HUES64 (cell line): ENCODE measurements at regions not wholly inside any gene's neighbourhood (a gene's known extent, or its start where the extent isn't known, plus 50 kb on each side); places are given as distances from the start of the nearest gene placed in this dataset.
"Not testable (repeated sequence)": the region's sequence is repeated elsewhere in the genome, so short reads cannot be mapped to it uniquely, and the experiment has no call there.

Experiments used
- H3K27ac ChIP-seq: 2 replicates; pipeline ENCODE4 v1.7.0; 2013; ENCODE audit warnings: low read depth, low read length, inconsistent platforms
- H3K27me3 ChIP-seq: 2 replicates; pipeline ENCODE4 v1.6.1; 2013; ENCODE audit warnings: mild to moderate bottlenecking, low read length; ENCODE audit not compliant: insufficient read depth
- H3K36me3 ChIP-seq: 2 replicates; pipeline ENCODE4 v1.6.1; 2013; ENCODE audit warnings: mild to moderate bottlenecking, low read length; ENCODE audit not compliant: insufficient read depth
- H3K4me1 ChIP-seq: 2 replicates; pipeline ENCODE4 v1.6.1; 2013; ENCODE audit warnings: mild to moderate bottlenecking, low read length, moderate library complexity; ENCODE audit not compliant: insufficient read depth
- H3K4me3 ChIP-seq: 2 replicates; pipeline ENCODE4 v1.5.1; 2013; ENCODE audit warnings: mild to moderate bottlenecking, low read length, moderate library complexity
- H3K9ac ChIP-seq: 2 replicates; pipeline ENCODE4 v1.6.1; 2013; ENCODE audit warnings: mild to moderate bottlenecking, low read depth, low read length
- H3K9me3 ChIP-seq: 2 replicates; pipeline ENCODE4 v1.6.1; 2013; ENCODE audit warnings: low read depth, low read length; ENCODE audit not compliant: insufficient read depth
- WGBS: fragments of 150-250, 120-280 bp; methylation state at CpG from one replicate; pipeline ENCODE4 v1.1.7; 2013; ENCODE audit warnings: missing lambda C conversion rate; 5-methylcytosine and 5-hydroxymethylcytosine counted together

GRCh38 chr2:145751155-145751554 lies 1231.2 kb upstream of the ZEB2 start:
- H3K27ac ChIP-seq = peak overlapping the region; percentile 16; the same call in 1 of the 2 replicates
- H3K4me1 ChIP-seq = peaks cover 16% of the 10 kb centered on the region
- no peaks in the 10 kb centered on the region for H3K9me3 ChIP-seq
- no peak overlapping the region for H3K9ac ChIP-seq
- no peak overlapping the region for H3K4me3 ChIP-seq
- no peaks in the 10 kb centered on the region for H3K36me3 ChIP-seq
- 100% methylated on average over 1 of the region's 1 CpG for whole genome bisulfite sequencing
- H3K27me3 ChIP-seq = no peaks in the 10 kb centered on the region

GRCh38 chr2:145750612-145751011 lies 1230.7 kb upstream of the ZEB2 start:
- Histone ChIP-seq H3K36me3 (no peaks in the 10 kb centered on the region), H3K27me3 (no peaks in the 10 kb centered on the region), H3K9me3 (no peaks in the 10 kb centered on the region), H3K9ac (no peak overlapping the region), H3K4me3 (no peak overlapping the region), H3K27ac (no peak overlapping the region), H3K4me1 (peaks cover 16% of the 10 kb centered on the region)
- WGBS = 93% methylated on average over 4 of the region's 4 CpGs

GRCh38 chr2:145750144-145750543 lies 1230.2 kb upstream of the ZEB2 start:
- peaks cover 16% of the 10 kb centered on the region for H3K4me1 ChIP-seq
- no peak overlapping the region for H3K27ac ChIP-seq
- H3K9ac ChIP-seq = no peak overlapping the region
- H3K27me3 ChIP-seq = no peaks in the 10 kb centered on the region
- 95% methylated on average over 2 of the region's 2 CpGs for WGBS
- no peaks in the 10 kb centered on the region for H3K9me3 ChIP-seq
- H3K4me3 ChIP-seq = no peak overlapping the region
- H3K36me3 ChIP-seq = no peaks in the 10 kb centered on the region

GRCh38 chr2:145749556-145749955 lies 1229.6 kb upstream of the ZEB2 start:
- no peaks in the 10 kb centered on the region for H3K9me3 ChIP-seq
- no peak overlapping the region for H3K4me3 ChIP-seq
- H3K9ac ChIP-seq = no peak overlapping the region
- no peaks in the 10 kb centered on the region for H3K27me3 ChIP-seq
- 93% methylated on average over 1 of the region's 1 CpG for WGBS
- H3K36me3 ChIP-seq = no peaks in the 10 kb centered on the region
- H3K4me1 ChIP-seq = peaks cover 16% of the 10 kb centered on the region
- H3K27ac ChIP-seq = no peak overlapping the region

- peaks cover 16% of the 10 kb centered on the region for H3K4me1 ChIP-seq
- 93% methylated on average over 2 of the region's 2 CpGs for WGBS
Measured at GRCh38 chr2:145748927-145749326, 1229.0 kb upstream of the ZEB2 start.

GRCh38 chr2:145747715-145748114 lies 1227.8 kb upstream of the ZEB2 start:
- Histone ChIP-seq H3K36me3 (no peaks in the 10 kb centered on the region), H3K9ac (no peak overlapping the region), H3K27me3 (no peaks in the 10 kb centered on the region), H3K4me1 (peaks cover 16% of the 10 kb centered on the region), H3K4me3 (no peak overlapping the region), H3K27ac (no peak overlapping the region), H3K9me3 (no peaks in the 10 kb centered on the region)
- WGBS = 97% methylated on average over 5 of the region's 5 CpGs

More at GRCh38 chr2:145748927-145749326, 1229.0 kb upstream of the ZEB2 start:
- H3K27ac ChIP-seq = no peak overlapping the region
- H3K9me3 ChIP-seq = no peaks in the 10 kb centered on the region
- H3K27me3 ChIP-seq = no peaks in the 10 kb centered on the region
- no peak overlapping the region for H3K9ac ChIP-seq
- H3K36me3 ChIP-seq = no peaks in the 10 kb centered on the region
- no peak overlapping the region for H3K4me3 ChIP-seq

- H3K4me1 ChIP-seq, H3K9ac ChIP-seq, H3K27ac ChIP-seq, H3K9me3 ChIP-seq, H3K4me3 ChIP-seq, H3K27me3 ChIP-seq, H3K36me3 ChIP-seq: not testable (repeated sequence)
- WGBS = 98% methylated on average over 4 of the region's 4 CpGs
Measured at GRCh38 chr2:145745387-145745721, 1225.4 kb upstream of the ZEB2 start.

- Histone ChIP-seq H3K9me3 (no peaks in the 10 kb centered on the region), H3K27me3 (no peaks in the 10 kb centered on the region), H3K4me1 (no peaks in the 10 kb centered on the region), H3K4me3 (no peak overlapping the region), H3K36me3 (no peaks in the 10 kb centered on the region), H3K9ac (no peak overlapping the region), H3K27ac (no peak overlapping the region)
- WGBS = 94% methylated on average over 4 of the region's 4 CpGs
Measured at GRCh38 chr2:145744541-145745386, 1224.8 kb upstream of the ZEB2 start.

- Histone ChIP-seq H3K4me3 (no peak overlapping the region), H3K27me3 (no peaks in the 10 kb centered on the region), H3K4me1 (no peaks in the 10 kb centered on the region), H3K36me3 (no peaks in the 10 kb centered on the region), H3K9me3 (no peaks in the 10 kb centered on the region), H3K27ac (no peak overlapping the region), H3K9ac (no peak overlapping the region)
- 93% methylated on average over 2 of the region's 2 CpGs for WGBS
Measured at GRCh38 chr2:145743011-145743410, 1223.1 kb upstream of the ZEB2 start.

GRCh38 chr2:145741636-145742035 lies 1221.7 kb upstream of the ZEB2 start:
- H3K27ac ChIP-seq = no peak overlapping the region
- WGBS = 100% methylated on average over 1 of the region's 1 CpG
- H3K4me3 ChIP-seq = no peak overlapping the region

GRCh38 chr2:145741181-145741580 lies 1221.3 kb upstream of the ZEB2 start:
- WGBS = 100% methylated on average over 2 of the region's 2 CpGs
- H3K4me3 ChIP-seq = no peak overlapping the region
- H3K9ac ChIP-seq = no peak overlapping the region
- H3K9me3 ChIP-seq = no peaks in the 10 kb centered on the region
- no peak overlapping the region for H3K27ac ChIP-seq
- no peaks in the 10 kb centered on the region for H3K27me3 ChIP-seq
- no peaks in the 10 kb centered on the region for H3K4me1 ChIP-seq
- no peaks in the 10 kb centered on the region for H3K36me3 ChIP-seq

More at GRCh38 chr2:145741636-145742035, 1221.7 kb upstream of the ZEB2 start:
- H3K27me3 ChIP-seq = no peaks in the 10 kb centered on the region
- no peaks in the 10 kb centered on the region for H3K9me3 ChIP-seq
- H3K36me3 ChIP-seq = no peaks in the 10 kb centered on the region
- no peak overlapping the region for H3K9ac ChIP-seq
- H3K4me1 ChIP-seq = no peaks in the 10 kb centered on the region

GRCh38 chr2:145740302-145740701 lies 1220.4 kb upstream of the ZEB2 start:
- H3K4me3 ChIP-seq = no peak overlapping the region
- H3K36me3 ChIP-seq = no peaks in the 10 kb centered on the region
- no peaks in the 10 kb centered on the region for H3K27me3 ChIP-seq
- H3K4me1 ChIP-seq = no peaks in the 10 kb centered on the region
- no peak overlapping the region for H3K27ac ChIP-seq
- H3K9me3 ChIP-seq = no peaks in the 10 kb centered on the region
- H3K9ac ChIP-seq = no peak overlapping the region
- 95% methylated on average over 3 of the region's 3 CpGs for WGBS
